ENCODE measurements at regions not wholly inside any gene's neighbourhood (a gene's known extent, or its start where the extent isn't known, plus 50 kb on each side); places are given as distances from the start of the nearest gene placed in this dataset.

DNA sequence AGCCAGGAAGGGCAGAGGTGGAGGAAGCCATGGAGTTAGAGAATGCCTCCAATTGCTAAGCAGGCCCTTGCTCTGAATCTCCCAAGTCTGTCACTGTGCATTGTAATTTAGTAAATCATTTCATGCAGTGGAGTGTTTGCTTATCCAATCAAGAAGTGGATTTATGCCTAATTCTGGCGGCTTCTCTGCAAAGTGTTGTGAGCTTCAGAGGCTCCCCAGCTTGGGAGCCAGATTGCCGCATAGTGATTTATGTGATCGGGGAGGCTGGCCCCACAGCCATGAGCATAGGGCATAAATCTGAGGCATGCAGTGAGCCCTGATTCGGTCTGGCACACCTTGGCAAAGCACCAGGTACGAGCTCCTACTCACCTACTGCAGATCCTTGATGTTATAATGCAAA, 520.8 kb downstream of the HS3ST4 start:
- TF ChIP-seq, protein P1, sequence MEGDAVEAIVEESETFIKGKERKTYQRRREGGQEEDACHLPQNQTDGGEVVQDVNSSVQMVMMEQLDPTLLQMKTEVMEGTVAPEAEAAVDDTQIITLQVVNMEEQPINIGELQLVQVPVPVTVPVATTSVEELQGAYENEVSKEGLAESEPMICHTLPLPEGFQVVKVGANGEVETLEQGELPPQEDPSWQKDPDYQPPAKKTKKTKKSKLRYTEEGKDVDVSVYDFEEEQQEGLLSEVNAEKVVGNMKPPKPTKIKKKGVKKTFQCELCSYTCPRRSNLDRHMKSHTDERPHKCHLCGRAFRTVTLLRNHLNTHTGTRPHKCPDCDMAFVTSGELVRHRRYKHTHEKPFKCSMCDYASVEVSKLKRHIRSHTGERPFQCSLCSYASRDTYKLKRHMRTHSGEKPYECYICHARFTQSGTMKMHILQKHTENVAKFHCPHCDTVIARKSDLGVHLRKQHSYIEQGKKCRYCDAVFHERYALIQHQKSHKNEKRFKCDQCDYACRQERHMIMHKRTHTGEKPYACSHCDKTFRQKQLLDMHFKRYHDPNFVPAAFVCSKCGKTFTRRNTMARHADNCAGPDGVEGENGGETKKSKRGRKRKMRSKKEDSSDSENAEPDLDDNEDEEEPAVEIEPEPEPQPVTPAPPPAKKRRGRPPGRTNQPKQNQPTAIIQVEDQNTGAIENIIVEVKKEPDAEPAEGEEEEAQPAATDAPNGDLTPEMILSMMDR (IDR thresholded peaks at IDR 0.05) = no peak
- TF ChIP-seq POLR2A (IDR thresholded peaks at IDR 0.05) = no peak
